Osteoblast (primary cell): ENCODE measurements at regions not wholly inside any gene's neighbourhood (a gene's known extent, or its start where the extent isn't known, plus 50 kb on each side); places are given as distances from the start of the nearest gene placed in this dataset.
"Not testable (repeated sequence)": the region's sequence is repeated elsewhere in the genome, so short reads cannot be mapped to it uniquely, and the experiment has no call there.

Source experiments
- DNase-seq: peaks from one replicate; pipeline ENCODE4 v3.0.0; 2011; ENCODE audit warnings: low spot score, mixed read lengths; ENCODE audit not compliant: insufficient read length; ENCODE audit errors: missing footprints
- H2AFZ ChIP-seq: 2 replicates; pipeline ENCODE4 v1.6.0; 2011; ENCODE audit warnings: mild to moderate bottlenecking, low read length
- H3K27ac ChIP-seq: 2 replicates; pipeline ENCODE4 v1.5.1; 2011; ENCODE audit warnings: mild to moderate bottlenecking, low read depth, low read length, moderate library complexity
- H3K27me3 ChIP-seq: 2 replicates; pipeline ENCODE4 v1.6.0; 2012; ENCODE audit warnings: mild to moderate bottlenecking, control low read depth, inconsistent platforms, low read length, moderate library complexity; ENCODE audit not compliant: insufficient read depth
- H3K36me3 ChIP-seq: 2 replicates; pipeline ENCODE4 v1.5.1; 2011; ENCODE audit warnings: mild to moderate bottlenecking, low read length, control low read depth, moderate library complexity; ENCODE audit not compliant: insufficient read depth
- H3K4me1 ChIP-seq: 2 replicates; pipeline ENCODE4 v1.5.1; 2011; ENCODE audit warnings: mild to moderate bottlenecking, low read length, control low read depth, moderate library complexity; ENCODE audit not compliant: insufficient read depth
- H3K4me2 ChIP-seq: 2 replicates; pipeline ENCODE4 v1.6.0; 2011; ENCODE audit warnings: mild to moderate bottlenecking, low read length; ENCODE audit not compliant: insufficient read depth
- H3K4me3 ChIP-seq: fragments of 200-600 bp; sonication (generic); 3 replicates; pipeline ENCODE4 v1.5.1; 2012; ENCODE audit warnings: mild to moderate bottlenecking, low read length, inconsistent platforms; ENCODE audit not compliant: insufficient read depth
- H3K79me2 ChIP-seq: 2 replicates; pipeline ENCODE4 v1.6.0; 2012; ENCODE audit warnings: mild to moderate bottlenecking, low read length, control low read depth, inconsistent platforms; ENCODE audit not compliant: insufficient read depth
- H3K9me3 ChIP-seq: 2 replicates; pipeline ENCODE4 v1.5.1; 2011; ENCODE audit warnings: low read depth, low read length, control low read depth
- H4K20me1 ChIP-seq: 2 replicates; pipeline ENCODE4 v1.6.0; 2012; ENCODE audit warnings: mild to moderate bottlenecking, low read length, control low read depth; ENCODE audit not compliant: insufficient read depth
- TF ChIP-seq, protein P1 (sequence below): IDR thresholded peaks from 2 replicates; pipeline ENCODE4 v1.5.1; 2011; ENCODE audit warnings: mild to moderate bottlenecking, low read depth, low read length, moderate library complexity; ENCODE audit errors: extremely low read depth

DNA sequence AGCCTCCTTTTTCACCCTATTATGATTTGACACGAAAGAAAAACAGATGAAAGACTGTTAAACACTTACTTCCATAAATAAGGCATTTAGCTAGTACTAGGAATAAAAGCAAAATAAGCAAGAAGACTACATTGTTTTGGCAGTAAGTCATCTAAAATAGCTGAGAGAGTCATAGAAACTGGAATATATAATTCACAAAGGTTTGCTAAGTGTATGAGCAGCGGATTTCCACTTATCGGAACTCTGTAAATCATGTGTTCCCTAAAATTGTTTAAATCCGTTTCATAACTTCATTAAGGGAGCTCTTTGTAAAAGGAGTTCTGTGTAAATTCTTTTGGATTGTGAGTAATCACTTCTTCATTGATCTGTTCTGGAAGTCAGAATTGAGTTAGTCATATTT, 202.5 kb upstream of the CBLB start:
- peak overlapping the region; percentile 1 for H3K27ac ChIP-seq
- peak overlapping the region; percentile 65 for H2AFZ ChIP-seq
- TF ChIP-seq, protein P1, sequence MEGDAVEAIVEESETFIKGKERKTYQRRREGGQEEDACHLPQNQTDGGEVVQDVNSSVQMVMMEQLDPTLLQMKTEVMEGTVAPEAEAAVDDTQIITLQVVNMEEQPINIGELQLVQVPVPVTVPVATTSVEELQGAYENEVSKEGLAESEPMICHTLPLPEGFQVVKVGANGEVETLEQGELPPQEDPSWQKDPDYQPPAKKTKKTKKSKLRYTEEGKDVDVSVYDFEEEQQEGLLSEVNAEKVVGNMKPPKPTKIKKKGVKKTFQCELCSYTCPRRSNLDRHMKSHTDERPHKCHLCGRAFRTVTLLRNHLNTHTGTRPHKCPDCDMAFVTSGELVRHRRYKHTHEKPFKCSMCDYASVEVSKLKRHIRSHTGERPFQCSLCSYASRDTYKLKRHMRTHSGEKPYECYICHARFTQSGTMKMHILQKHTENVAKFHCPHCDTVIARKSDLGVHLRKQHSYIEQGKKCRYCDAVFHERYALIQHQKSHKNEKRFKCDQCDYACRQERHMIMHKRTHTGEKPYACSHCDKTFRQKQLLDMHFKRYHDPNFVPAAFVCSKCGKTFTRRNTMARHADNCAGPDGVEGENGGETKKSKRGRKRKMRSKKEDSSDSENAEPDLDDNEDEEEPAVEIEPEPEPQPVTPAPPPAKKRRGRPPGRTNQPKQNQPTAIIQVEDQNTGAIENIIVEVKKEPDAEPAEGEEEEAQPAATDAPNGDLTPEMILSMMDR: no peak
- no peaks in the 10 kb centered on the region for H4K20me1 ChIP-seq
- no peaks in the 10 kb centered on the region for H3K27me3 ChIP-seq
- H3K79me2 ChIP-seq: no peaks in the 10 kb centered on the region
- no peaks in the 10 kb centered on the region for H3K9me3 ChIP-seq
- peak overlapping the region; percentile 28 for H3K4me2 ChIP-seq
- peak; percentile 85 for DNase-seq
- H3K36me3 ChIP-seq: no peaks in the 10 kb centered on the region
- H3K4me1 ChIP-seq: peaks cover 14% of the 10 kb centered on the region
- no peak overlapping the region for H3K4me3 ChIP-seq

DNA sequence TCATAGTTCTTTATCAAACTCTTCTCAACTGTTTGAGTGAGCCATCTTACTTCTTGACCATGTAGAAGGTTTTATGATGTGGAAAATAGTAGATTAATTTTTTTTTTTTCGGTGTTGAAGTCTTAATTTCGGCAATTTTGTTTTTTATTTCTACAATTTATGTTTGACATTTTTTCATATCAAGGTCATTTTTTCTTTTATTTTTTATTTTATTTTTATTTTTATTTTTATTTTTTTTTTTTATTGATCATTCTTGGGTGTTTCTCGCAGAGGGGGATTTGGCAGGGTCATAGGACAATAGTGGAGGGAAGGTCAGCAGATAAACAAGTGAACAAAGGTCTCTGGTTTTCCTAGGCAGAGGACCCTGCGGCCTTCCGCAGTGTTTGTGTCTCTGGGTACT, 203.8 kb upstream of the CBLB start:
- not testable (repeated sequence) for H3K27ac ChIP-seq, H3K9me3 ChIP-seq, H3K27me3 ChIP-seq, H3K4me2 ChIP-seq, H2AFZ ChIP-seq, H3K36me3 ChIP-seq, H3K4me3 ChIP-seq, H3K79me2 ChIP-seq, H4K20me1 ChIP-seq, DNase-seq
- H3K4me1 ChIP-seq: peaks cover 14% of the 10 kb centered on the region

DNA sequence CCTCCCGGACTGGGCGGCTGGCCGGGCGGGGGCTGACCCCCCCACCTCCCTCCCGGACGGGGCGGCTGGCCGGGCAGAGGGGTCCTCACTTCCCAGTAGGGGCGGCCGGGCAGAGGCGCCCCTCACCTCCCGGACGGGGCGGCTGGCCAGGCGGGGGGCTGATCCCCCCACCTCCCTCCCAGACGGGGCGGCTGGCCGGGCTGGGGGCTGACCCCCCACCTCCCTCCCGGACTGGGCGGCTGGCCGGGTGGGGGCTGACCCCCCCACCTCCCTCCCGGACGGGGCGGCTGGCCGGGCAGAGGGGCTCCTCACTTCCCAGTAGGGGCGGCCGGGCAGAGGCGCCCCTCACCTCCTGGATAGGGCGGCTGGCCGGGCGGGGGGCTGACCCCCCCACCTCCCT, 205.0 kb upstream of the CBLB start:
- DNase-seq, H3K9me3 ChIP-seq: not testable (repeated sequence)
- peaks cover 11% of the 10 kb centered on the region for H3K4me1 ChIP-seq

DNA sequence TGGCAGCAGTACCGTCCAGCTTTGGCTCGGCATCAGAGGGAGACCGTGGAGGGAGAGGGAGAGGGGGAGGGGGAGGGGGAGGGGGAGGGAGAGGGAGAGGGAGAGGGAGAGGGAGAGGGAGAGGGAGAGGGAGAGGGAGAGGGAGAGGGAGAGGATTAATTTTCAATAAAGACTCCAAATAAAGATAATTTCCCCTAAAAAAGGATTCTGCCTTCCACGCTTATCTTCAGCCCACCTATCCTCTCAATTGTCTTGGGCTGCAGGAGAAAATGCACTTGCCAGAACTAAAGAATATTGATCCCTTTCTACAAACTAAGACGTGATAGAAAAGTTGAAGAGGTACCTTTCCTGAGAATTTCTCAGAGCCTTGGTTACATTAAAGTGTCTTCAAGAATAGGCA, 206.9 kb upstream of the CBLB start:
- H3K4me1 ChIP-seq, H3K4me2 ChIP-seq, DNase-seq, H3K4me3 ChIP-seq, H3K36me3 ChIP-seq, H3K27ac ChIP-seq, H4K20me1 ChIP-seq, H3K79me2 ChIP-seq, H3K27me3 ChIP-seq, H2AFZ ChIP-seq, H3K9me3 ChIP-seq: not testable (repeated sequence)

More for the DNA sequence above, 205.0 kb upstream of the CBLB start:
- not testable (repeated sequence) for H4K20me1 ChIP-seq, H3K4me3 ChIP-seq, H2AFZ ChIP-seq, H3K4me2 ChIP-seq, H3K36me3 ChIP-seq, H3K27ac ChIP-seq, H3K27me3 ChIP-seq, H3K79me2 ChIP-seq

DNA sequence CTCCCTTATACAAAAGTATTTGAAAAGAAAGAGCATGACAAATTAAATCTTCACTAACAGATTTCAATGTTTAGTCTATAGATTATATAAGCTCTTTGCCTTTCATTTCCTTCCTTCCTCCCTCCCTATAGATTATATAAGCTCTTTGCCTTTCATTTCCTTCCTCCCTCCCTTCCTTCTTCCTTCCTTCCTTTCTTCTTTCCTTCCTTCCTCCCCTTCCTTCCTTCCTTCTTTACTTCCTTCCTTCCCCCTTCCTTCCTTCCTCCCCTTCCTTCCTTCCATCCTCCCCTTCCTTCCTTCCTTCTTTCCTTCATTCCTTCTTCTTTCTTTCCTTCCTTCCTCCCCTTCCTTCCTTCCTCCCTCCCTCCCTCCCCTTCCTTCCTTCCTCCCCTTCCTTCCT, 209.8 kb upstream of the CBLB start:
- H2AFZ ChIP-seq: no peak overlapping the region
- no peak overlapping the region for H3K4me2 ChIP-seq
- TF ChIP-seq, protein P1: no peak
- H3K36me3 ChIP-seq: no peaks in the 10 kb centered on the region
- H3K27me3 ChIP-seq: no peaks in the 10 kb centered on the region
- no peak for DNase-seq
- H3K9me3 ChIP-seq: no peaks in the 10 kb centered on the region
- no peak overlapping the region for H3K27ac ChIP-seq
- no peaks in the 10 kb centered on the region for H4K20me1 ChIP-seq
- no peak overlapping the region for H3K4me3 ChIP-seq
- no peaks in the 10 kb centered on the region for H3K79me2 ChIP-seq
- no peaks in the 10 kb centered on the region for H3K4me1 ChIP-seq
